Sigmoid colon (tissue), 6 donors: ENCODE measurements at regions not wholly inside any gene's neighbourhood (a gene's known extent, or its start where the extent isn't known, plus 50 kb on each side); places are given as distances from the start of the nearest gene placed in this dataset.
A peak's percentile ranks its signal among the peaks of the same experiment; 100 is the strongest.

ENCODE experiments used
- DNase-seq: peaks from one replicate; pipeline ENCODE4 v3.0.0-alpha.2; 2019
- H3K27ac ChIP-seq, 4 donors: fragments of 200-600 bp; sonication (generic); one replicate each; pipeline ENCODE4 v1.5.1; 2016 to 2019; ENCODE audit warnings: mild to moderate bottlenecking in 1 of 4
- H3K27me3 ChIP-seq, 3 donors: fragments of 200-600 bp; sonication (generic); one replicate each; pipeline ENCODE4 v1.5.1; 2019; ENCODE audit warnings: mild to moderate bottlenecking in 1 of 3
- H3K36me3 ChIP-seq, 4 donors: fragments of 200-600 bp; sonication (generic); one replicate each; pipeline ENCODE4 v1.5.1; 2016 to 2019
- H3K4me1 ChIP-seq, 4 donors: fragments of 200-600 bp; sonication (generic); one replicate each; pipeline ENCODE4 v1.5.1; 2017 to 2019
- H3K4me3 ChIP-seq, 4 donors: fragments of 200-600 bp; sonication (generic); one replicate each; pipeline ENCODE4 v1.5.1; 2017 to 2019; ENCODE audit warnings: mild to moderate bottlenecking in 2 of 4, moderate library complexity in 1 of 4
- H3K9me3 ChIP-seq, 4 donors: fragments of 200-600 bp in 3 of 4; sonication (generic) in 3 of 4; one replicate each; pipeline versions ENCODE4 v1.5.1 to v1.6.1; 2013 to 2019
- CTCF ChIP-seq, 4 experiments: fragments of 450-650 bp in 3 of 4; fragments of 200-600 bp in 1 of 4; IDR thresholded peaks; one replicate each; pipeline ENCODE4 v1.5.1; 2016 to 2019; ENCODE audit warnings: antibody characterized with exemption in 4 of 4, mild to moderate bottlenecking in 3 of 4, moderate library complexity in 2 of 4
- EP300 ChIP-seq, 4 donors: sonication (generic); formaldehyde crosslinking; IDR thresholded peaks; one replicate each; pipeline ENCODE4 v1.6.1; 2017; ENCODE audit warnings: antibody characterized with exemption in 4 of 4
- POLR2A ChIP-seq, 2 donors: fragments of 450-650 bp; IDR thresholded peaks; one replicate each; pipeline ENCODE4 v1.6.1; 2016; ENCODE audit warnings: antibody characterized with exemption in 2 of 2, mild to moderate bottlenecking in 2 of 2, moderate library complexity in 2 of 2
- POLR2AphosphoS5 ChIP-seq, 4 donors: sonication (generic); formaldehyde crosslinking; IDR thresholded peaks; one replicate each; pipeline ENCODE4 v1.6.1; 2017; ENCODE audit warnings: antibody characterized with exemption in 4 of 4
- WGBS, 2 donors: extraction: QIAGEN DNeasy Blood & Tissue Kit; methylation state at CpG; one replicate each; pipeline ENCODE4 v1.1.7; 2013; 5-methylcytosine and 5-hydroxymethylcytosine counted together
- intact Hi-C: fragments of 100-400 bp; cut with DNase I; formaldehyde crosslinking; loops from one replicate; pipeline ENCODE4 v1.15.1; 2023
- donor health status: healthy with polysubstance abuse.
- donor health status: healthy.

GRCh38 chr15:25134546-25134945 lies 179.8 kb downstream of the SNRPN start:
- intact Hi-C loops = loop anchor here (10.0 kb wide), 1 partner anchor 350 kb away; no protein-coding TSS in a partner anchor
- WGBS, 2 donors = 62 to 63% methylated on average over 2 of the region's 2 CpGs
- DNase-seq = no peak

GRCh38 chr15:25136119-25136518 lies 181.3 kb downstream of the SNRPN start:
- no peak overlapping the region for H3K27ac ChIP-seq
- WGBS, 2 donors = 84 to 86% methylated on average over 3 of the region's 3 CpGs
- intact Hi-C loops = loop anchor here (10.0 kb wide), 1 partner anchor 349 kb away; no protein-coding TSS in a partner anchor
- no peak for DNase-seq
- H3K9me3 ChIP-seq = peaks cover 0 to 9% (median 0%) of the 10 kb centered on the region in 4 donors
- TF ChIP-seq POLR2AphosphoS5 (IDR thresholded peaks at IDR 0.05) (no peak), CTCF (IDR thresholded peaks at IDR 0.05) (no peak), EP300 (IDR thresholded peaks at IDR 0.05) (no peak), POLR2A (IDR thresholded peaks at IDR 0.05) (no peak)
- H3K27me3 ChIP-seq = no peaks in the 10 kb centered on the region
- no peaks in the 10 kb centered on the region for H3K4me1 ChIP-seq
- no peaks in the 10 kb centered on the region for H3K36me3 ChIP-seq
- H3K4me3 ChIP-seq = no peak overlapping the region

More at GRCh38 chr15:25134546-25134945, 179.8 kb downstream of the SNRPN start:
- TF ChIP-seq POLR2A (IDR thresholded peaks at IDR 0.05) (no peak), POLR2AphosphoS5 (IDR thresholded peaks at IDR 0.05) (no peak), CTCF (IDR thresholded peaks at IDR 0.05) (no peak), EP300 (IDR thresholded peaks at IDR 0.05) (no peak)
- peaks cover 0 to 9% (median 3%) of the 10 kb centered on the region in 4 donors for H3K9me3 ChIP-seq
- no peak overlapping the region for H3K4me3 ChIP-seq
- peaks cover 0 to 4% (median 0%) of the 10 kb centered on the region in 4 donors for H3K36me3 ChIP-seq
- no peaks in the 10 kb centered on the region for H3K4me1 ChIP-seq
- H3K27ac ChIP-seq = no peak overlapping the region
- H3K27me3 ChIP-seq = no peaks in the 10 kb centered on the region

DNA sequence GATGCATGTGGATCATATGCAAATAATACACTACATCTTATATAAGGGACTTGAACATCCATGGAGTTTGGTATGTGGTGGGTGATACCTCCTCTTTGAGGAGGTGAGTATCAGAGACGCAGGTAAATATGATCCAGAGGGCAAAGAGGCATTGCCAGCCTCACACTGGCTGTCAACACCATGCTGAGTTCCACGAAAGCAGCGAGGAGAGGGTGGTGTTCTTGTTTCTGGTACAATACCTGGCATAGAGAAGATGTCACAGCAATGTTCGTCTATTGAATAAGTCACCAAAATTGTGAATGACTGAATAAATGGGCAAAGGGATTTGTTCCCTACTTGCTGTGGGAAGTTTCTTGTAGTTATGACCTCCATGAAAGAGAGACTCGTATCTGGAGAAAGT lies 182.2 kb downstream of the SNRPN start:
- H3K27ac ChIP-seq = no peak overlapping the region

DNA sequence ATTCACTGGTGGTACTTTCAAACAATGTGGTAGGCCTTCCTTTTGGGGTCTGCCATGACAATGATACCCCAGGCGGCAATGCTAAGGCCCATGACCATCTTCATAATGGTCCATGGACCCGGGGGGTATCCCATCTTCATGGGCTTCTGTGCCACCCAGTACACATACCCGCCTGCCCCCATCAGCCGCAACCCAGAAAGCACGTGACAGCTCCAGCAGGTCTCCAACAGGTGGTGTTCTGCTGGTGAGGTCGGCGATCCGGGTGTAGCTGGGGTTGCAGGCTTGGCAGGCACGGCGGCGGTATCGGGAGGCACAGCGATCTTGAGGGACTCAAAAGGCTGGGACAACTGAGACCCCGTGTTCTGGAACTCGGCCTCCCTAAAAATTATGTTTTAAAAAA lies 214.5 kb downstream of the SNRPN start:
- peak; percentile 42 for DNase-seq
- TF ChIP-seq POLR2AphosphoS5 (IDR thresholded peaks at IDR 0.05) (no peak), CTCF (IDR thresholded peaks at IDR 0.05) (no peak), POLR2A (IDR thresholded peaks at IDR 0.05) (no peak), EP300 (IDR thresholded peaks at IDR 0.05) (no peak)
- H3K36me3 ChIP-seq = no peaks in the 10 kb centered on the region
- intact Hi-C loops = no loop called here
- no peak overlapping the region for H3K4me3 ChIP-seq
- no peak overlapping the region for H3K27ac ChIP-seq
- no peaks in the 10 kb centered on the region for H3K27me3 ChIP-seq
- WGBS, 2 donors = 91 to 92% methylated on average over 15 of the region's 15 CpGs
- no peaks in the 10 kb centered on the region for H3K4me1 ChIP-seq
- H3K9me3 ChIP-seq = peaks cover 5 to 19% (median 9%) of the 10 kb centered on the region in 4 donors

More for the DNA sequence above, 182.2 kb downstream of the SNRPN start:
- H3K27me3 ChIP-seq = no peaks in the 10 kb centered on the region
- TF ChIP-seq POLR2AphosphoS5 (IDR thresholded peaks at IDR 0.05) (no peak), EP300 (IDR thresholded peaks at IDR 0.05) (no peak), POLR2A (IDR thresholded peaks at IDR 0.05) (no peak), CTCF (IDR thresholded peaks at IDR 0.05) (no peak)
- 72 to 75% methylated on average over 5 of the region's 5 CpGs for WGBS, 2 donors
- H3K4me3 ChIP-seq = no peak overlapping the region
- H3K9me3 ChIP-seq = peaks cover 0 to 11% (median 0%) of the 10 kb centered on the region in 4 donors
- no peaks in the 10 kb centered on the region for H3K36me3 ChIP-seq
- no peak for DNase-seq
- intact Hi-C loops = loop anchor here (10.0 kb wide), 1 partner anchor 348 kb away; no protein-coding TSS in a partner anchor
- no peaks in the 10 kb centered on the region for H3K4me1 ChIP-seq
